Dermis microvascular lymphatic vessel endothelial cell (primary cell): ENCODE measurements at regions not wholly inside any gene's neighbourhood (a gene's known extent, or its start where the extent isn't known, plus 50 kb on each side); places are given as distances from the start of the nearest gene placed in this dataset.
A peak's percentile ranks its signal among the peaks of the same experiment; 100 is the strongest.

Experiments used
- DNase-seq, 2 donors: peaks; one replicate each; pipeline versions ENCODE4 v3.0.0 to v3.0.0-alpha.2; 2010; ENCODE audit warnings: low read depth in 2 of 2

DNA sequence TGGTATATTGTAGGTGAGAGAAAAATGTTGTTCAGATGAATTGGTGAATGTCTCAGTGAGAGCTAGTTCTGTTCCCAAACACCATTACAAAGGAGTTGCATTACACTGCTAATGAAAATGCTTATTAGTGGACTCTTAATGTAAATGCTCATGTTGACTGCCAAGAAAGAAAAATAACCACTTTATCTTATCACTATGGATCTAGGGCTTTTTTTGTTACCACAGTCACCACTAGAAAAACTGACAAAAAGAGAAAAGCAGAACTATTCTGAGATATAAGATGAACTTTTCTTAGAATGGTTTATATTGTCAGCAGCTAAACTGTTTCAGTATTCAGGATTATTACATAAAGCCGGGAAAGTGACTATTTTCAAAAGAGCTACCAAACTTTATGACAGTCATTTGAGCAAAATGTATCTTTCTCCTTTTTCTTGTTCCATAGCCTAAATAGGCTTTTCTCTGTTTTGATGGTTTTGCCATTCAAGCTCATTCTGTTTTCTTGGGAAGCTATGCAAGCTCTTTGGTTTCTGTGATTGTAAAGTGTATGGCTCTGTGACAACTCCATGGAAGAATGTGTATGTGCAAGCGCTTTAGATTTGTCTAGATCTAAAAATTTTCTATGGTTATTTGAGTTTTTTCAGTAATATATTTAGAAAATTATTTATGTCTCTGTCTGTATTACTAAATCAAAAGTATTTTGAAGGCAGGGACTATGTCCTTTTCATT is 64.2 kb upstream of the DPH5 start:
- no peak for DNase-seq

DNA sequence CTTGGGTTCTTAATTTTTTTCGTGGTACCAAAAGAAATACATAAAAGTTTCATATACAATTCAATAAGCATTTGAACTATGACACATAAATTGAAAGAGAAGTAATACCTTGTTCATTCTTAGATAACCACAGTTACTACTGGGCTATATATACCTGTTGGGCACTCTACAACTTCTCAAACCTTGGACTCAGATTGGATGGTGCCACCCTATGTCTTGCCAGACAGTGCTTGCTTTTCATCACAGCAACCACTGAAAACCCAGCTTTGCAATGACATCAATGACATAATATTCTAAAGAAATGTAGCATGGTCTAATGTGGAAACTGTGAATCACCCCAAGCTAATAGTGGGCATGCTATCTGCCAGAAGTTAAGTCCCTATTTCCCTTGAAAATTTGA is 62.8 kb upstream of the DPH5 start:
- no peak for DNase-seq

DNA sequence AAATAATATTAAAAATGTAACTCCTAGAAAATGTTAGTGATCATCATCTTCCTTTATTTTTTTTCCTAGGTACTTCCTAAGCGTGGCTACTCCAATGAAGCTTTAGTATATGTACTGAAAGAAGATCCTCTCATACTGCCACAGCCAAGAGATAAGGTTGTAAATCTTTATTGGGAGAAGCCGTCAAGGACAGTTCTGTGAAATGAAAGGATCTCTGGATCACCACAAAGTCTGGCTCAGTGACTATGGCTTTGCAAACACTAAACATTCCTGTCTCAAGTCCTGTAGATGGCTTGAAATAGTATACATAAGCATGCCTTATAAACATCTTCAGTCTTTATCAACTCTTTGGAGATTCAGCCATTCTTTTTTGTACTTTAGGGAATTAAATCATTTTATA is 61.2 kb upstream of the DPH5 start:
- DNase-seq = no peak

DNA sequence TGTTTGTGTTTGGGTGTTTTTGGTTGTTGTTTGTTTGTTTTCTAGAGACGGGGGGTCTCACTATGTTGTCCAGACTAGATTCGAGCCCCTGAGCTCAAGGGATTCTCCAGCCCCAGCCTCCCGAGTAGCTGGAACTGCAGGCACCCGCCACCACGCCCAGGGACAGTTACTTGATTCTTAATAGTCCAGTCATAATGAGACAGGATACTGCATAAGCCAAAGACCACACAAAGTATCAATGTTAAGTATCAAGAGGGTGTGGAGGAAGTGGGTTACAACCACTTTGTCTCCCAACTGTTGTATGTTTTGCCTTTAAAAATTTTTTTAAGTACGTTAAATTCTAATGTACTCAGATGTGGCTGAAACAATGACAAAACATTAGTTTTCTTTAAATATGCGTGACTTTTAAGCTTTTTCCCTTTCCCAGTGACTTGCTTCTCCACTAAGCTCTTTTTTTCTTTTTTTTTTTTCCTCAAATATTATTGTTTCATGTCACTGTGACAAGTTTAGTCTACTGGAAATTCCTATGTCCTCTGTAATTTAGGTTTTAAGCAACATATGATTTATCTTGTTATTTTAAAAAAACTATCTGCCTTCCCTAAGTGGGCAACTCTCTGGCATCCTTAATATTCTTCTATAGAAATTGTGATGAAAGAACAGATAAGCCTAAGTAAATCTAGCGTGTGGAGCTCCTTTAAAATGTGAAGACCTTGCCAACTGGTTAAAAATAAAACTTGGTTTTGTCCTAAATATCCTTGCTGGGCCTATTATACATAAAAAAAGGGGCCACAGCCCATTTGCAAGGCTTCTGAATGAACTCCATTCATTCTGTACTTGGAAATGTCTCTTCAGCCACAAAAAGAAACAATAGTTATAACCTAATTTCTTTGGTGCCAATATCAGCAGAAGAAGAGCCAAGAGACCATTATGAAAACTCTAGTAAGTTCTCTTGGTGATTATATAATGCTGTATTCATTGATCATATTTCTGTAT is 56.2 kb upstream of the DPH5 start:
- DNase-seq = no peak

DNA sequence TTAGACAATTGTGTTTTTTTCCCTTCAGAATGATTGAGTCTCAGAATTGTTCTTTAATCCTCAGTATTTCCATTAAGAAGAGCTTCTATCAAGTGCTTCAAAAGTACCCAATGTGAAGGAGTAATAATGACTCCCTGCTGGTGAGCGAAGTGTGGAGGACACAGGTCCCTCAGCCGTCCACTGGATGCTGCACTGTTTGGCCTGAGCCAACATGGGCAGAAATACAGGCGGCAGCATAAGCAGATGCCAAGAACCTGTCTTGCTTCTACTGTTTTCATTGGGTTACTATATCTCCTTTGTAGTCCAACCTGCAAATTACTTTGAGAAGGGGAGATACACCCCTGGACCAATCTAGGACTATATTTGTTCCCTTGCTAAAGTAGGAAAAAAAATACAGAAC is 55.3 kb upstream of the DPH5 start:
- DNase-seq = no peak

DNA sequence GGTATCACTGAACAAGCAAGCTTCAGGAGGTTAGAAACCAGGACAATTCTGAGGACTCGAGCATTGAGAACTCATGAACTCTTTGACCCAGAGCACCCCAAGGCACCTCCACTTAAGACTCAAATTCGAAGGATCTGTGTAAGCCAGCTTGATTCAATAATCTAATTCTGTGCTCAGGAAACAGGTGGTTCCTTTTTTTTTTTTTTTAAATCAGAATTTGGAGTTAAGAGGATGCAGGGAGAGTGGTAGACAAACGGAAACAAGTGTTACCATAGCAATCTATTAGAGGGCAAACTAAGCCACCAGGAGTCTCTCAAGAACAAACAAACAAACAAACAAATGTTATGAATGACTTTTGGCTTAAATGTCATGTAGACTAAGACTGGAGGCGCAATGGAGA is 53.8 kb upstream of the DPH5 start:
- peak in 1 of 2 donors; percentile 19 for DNase-seq

DNA sequence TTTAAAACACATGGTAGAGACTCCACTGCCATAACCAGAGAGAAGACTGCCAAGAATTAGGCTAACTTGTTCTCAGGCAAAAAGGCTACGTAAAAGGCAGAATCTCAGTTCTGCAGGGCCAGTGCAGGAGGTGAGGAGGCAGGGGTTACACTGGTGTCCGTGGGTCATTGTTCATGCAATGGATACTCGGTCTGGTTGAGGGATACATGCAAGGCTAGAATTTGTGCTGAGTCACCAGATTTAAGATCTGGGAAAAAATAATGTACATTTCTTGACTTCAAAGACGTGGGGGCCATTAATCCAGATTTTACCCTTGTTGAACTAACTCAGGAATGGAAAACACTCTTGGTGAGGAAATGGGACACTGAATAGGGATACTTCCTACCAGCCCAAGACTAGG is 52.3 kb upstream of the DPH5 start:
- no peak for DNase-seq

DNA sequence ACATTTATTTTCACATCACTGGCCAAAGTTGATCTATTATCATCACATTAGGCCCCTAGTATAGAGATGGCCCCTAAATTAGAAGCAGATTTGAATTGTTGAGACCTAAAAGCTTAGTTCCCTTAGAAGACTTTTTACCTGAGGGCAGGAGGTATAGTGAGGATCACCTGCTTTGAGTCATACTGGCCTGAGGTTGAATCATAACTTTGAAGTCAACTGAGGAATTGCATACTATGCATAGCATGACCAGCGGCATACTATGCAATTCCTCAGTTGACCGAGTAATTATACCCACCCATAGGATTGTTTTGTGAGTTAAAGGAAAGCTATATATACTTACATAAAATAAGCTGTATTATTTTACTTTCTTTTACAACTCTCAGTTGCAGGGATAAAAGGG is 50.3 kb upstream of the DPH5 start:
- no peak for DNase-seq
